ENCODE measurements at regions not wholly inside any gene's neighbourhood (a gene's known extent, or its start where the extent isn't known, plus 50 kb on each side); places are given as distances from the start of the nearest gene placed in this dataset.
"Not testable (repeated sequence)": the region's sequence is repeated elsewhere in the genome, so short reads cannot be mapped to it uniquely, and the experiment has no call there.

DNA sequence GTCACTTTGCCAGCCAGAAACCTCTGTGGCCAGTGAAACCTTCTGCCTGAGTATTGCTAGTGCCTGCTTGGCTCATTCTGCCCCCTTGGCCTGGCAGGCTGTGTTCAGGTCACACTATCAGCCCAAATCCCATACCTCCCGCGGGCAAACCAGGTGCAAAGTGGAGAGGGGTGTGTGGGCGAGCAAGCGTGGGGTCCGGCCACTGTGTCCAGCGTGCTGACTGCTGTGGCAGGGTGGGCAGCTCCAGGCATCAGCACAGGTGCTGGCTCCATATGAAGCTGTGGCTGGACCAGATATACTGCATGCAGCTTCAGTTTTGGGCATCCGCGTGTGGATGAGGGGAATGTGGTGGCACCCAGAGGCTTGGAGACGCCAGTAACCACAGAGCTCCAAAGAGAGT is 576.5 kb upstream of the EDIL3 start:
- no peak for FAIRE-seq

DNA sequence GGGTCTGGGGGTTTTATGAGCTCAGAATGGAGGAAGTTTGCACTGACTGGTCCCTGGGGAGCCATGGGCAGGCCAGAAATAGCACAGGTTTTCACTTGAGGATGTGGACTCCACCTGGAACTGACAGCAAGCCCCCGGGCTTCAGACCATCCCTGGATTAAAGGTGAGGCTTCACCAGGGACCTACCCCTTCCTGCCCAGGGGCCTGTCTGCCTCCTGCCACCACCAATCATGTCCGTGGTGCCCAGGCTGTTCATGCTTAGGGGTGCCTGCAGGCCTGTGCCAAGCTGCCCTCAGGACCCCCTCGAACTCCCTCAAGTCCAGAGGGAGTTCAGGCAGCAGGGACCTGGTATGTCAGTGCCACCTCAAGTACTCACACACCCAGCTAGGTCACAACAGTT is 577.2 kb upstream of the EDIL3 start:
- FAIRE-seq (no peak), DNase-seq (ENCODE audit: insufficient read length, low spot score) (no peak)

More for the DNA sequence above, 576.5 kb upstream of the EDIL3 start:
- no peak for DNase-seq (ENCODE audit: insufficient read length, low spot score)

DNA sequence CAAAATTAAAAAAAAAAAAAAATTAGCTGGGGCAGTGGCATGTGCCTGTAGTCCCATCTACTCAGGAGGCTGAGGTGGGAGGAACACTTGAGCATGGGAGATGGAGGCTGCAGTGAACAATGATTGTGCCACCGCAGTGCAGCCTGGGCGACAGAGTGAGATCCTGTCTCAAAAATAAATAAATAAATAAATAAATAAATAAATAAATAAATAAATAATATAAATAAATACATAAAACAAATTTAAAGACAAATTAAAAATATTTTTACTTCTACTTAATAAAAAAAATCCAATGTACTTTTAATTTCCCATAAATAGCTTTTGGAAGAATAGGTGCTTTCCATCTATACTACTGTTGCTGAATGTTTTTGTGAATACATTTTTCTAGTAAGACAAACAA is 598.4 kb upstream of the EDIL3 start:
- FAIRE-seq (no peak), DNase-seq (ENCODE audit: insufficient read length, low spot score) (no peak)

DNA sequence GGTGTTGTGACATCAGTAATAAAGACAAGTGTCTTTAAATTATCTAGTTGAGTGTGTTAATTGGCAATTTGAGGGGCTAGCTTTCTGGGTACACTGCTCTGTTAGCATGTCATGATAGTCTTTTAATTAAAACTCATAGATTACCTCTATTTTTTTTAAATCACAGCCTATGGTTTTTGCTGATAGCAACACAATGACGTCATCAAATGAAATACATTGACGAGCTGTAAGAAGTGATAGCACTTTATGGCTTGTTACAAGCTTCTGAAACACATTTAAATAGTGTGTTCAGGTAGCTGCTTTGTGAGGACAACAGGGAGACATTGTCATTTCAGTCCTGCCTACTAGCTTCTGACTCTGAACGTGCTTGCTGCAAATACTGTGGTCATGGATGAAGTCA is 600.5 kb upstream of the EDIL3 start:
- no peak for FAIRE-seq
- no peak for DNase-seq (ENCODE audit: insufficient read length, low spot score)

DNA sequence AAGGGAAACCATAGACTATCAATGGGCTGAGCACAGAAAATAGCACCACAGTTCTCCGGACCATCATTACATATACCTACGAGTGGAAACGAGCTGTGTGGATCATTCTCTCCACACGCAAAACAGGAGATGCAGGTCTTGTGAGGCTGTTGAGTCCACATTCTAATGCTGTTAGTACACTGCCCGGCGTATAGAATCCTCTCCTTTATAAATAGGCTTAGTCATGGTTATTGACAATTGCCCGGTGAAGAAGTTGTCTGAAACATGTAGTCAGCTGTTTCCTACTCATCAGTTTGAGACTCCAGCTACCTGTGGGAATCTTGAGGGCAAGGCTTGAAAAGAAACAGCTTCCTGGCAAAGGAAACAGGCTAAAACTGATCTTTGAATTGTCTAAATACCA is 602.0 kb upstream of the EDIL3 start:
- DNase-seq (ENCODE audit: insufficient read length, low spot score) (no peak), FAIRE-seq (no peak)

DNA sequence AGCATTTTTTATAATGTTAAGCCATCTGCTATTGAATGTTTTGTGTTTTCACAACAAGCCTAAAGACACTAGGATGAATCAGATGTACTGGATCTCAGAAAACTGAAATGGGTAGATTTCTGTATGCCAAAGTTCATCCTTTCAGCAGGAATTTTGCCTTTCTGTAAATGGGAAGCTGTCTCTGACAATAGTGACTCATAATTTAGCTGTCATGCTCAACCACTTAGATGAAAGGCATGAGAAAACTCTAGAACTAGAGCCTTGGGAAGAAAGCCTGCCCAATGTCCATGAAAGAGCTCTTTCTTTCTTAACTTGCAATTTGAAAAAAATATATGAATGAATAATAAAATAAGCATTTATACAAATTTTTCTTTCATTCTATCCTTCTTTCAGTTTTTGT is 616.0 kb upstream of the EDIL3 start:
- DNase-seq (ENCODE audit: insufficient read length, low spot score) (no peak), FAIRE-seq (no peak)

DNA sequence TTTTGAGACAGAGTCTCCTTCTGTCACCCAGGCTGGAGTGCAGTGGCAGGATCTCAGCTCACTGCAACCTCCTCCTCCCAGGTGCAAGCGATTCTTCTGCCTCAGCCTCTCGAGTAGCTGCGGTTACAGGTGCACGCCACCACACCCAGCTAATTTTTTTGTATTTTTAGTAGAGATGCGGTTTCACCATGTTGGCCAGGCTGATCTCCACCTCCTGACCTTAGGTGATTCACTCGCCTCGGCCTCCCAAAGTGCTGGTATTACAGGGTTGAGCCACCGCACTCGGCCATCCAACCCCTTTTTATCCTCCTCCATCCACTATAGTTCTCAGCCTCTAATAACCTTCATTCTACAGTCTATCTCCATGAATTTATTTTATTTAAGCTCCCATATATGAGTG is 617.3 kb upstream of the EDIL3 start:
- not testable (repeated sequence) for FAIRE-seq; DNase-seq (ENCODE audit: insufficient read length, low spot score)

DNA sequence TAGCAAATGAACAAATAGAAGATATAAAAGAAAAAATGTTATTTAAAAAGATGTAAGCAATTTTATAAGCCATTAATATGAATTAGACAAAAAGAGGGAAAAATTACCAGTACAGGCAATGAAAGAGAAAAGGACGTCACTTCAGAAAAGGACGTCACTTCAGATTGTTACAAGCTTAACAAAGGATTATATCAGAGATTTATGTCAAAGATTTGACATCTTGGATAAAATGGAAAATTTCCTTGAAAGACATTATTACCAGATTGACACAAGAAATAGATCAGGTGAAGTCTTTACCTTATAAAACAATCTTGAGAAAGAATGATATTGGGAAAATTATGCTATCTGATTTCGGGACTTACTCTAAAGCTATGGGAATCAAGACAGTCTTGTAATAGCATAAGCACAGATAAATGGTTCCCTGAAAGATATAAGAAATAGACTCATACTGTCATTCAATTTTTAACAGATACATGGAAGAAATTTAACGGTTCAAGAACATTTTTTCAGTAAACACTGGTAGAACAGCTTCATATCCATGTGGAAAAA is 625.4 kb upstream of the EDIL3 start:
- no peak for FAIRE-seq
- DNase-seq (ENCODE audit: insufficient read length, low spot score) = no peak

DNA sequence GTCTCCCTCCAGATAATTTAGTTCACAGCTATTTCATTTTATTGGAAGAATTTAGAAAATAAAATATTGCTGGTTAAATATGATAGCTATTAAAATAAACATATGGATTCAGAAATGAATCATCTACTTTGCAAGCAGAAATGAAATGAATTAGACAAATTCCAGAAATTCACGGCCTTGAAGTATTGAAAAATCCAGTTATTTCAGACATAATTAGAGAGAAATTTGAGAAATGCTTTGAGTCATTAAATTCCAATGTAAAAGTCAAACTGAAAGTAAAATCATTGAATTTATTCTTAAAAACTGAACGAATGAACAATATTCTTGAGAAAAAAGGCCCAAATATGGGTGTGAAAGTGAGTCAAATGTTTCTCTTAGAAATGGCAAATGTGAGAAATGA is 632.6 kb upstream of the EDIL3 start:
- no peak for FAIRE-seq
- DNase-seq (ENCODE audit: insufficient read length, low spot score) = no peak

DNA sequence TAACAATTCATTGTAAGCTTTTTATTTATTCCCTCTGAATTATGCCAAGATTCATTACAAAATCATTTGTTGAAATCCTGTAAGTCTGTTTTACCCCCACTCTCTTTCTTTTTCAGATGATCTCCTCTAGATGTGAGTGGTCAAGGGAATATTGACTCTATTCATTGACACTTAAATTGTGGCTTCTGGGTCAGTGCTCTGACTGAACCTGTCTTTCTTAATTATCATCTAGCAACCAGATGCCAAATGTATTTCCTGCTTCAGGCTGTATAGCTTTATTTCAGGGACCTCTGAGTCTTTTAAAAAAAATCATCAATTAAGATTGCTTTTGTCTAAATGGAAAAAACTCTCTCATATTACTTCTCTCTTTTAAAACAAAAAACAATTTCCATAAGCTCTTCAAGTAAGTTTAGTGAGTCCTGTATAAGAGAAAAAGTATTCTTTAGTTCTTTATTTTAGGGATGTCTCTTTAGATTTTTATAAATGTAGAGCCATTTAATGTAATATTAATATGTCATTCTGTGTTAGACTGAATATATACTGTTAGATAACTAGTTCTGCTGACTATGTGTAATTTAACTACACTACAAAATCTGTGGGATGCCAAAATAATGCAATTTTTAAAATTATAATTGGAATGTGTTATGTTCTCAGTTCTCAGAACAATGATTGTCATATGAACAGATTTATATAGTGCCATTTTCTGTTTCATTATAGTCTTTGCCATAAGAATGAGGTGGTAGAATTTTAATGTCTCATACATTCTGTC is 645.8 kb upstream of the EDIL3 start:
- DNase-seq (ENCODE audit: insufficient read length, low spot score) = no peak
- FAIRE-seq = no peak

DNA sequence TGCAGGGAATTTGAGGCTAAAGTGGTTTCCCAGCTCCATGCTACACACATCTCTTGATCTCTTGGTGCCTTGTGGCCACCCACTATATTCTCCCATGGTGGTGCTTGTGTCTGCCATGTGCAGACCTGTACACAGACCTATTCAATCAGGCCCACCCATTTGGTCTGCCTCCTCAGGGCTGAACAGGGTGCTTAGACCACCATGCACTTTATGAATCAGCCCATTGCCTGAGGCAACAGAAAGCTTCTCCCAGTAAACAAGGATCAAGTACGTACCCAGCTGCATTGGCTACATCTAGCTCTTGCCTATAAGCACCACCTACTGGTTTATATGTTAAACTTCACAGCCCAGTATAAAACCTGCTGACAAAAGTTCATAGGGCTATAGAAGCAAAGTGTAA is 664.3 kb upstream of the EDIL3 start:
- no peak for FAIRE-seq
- no peak for DNase-seq (ENCODE audit: insufficient read length, low spot score)

DNA sequence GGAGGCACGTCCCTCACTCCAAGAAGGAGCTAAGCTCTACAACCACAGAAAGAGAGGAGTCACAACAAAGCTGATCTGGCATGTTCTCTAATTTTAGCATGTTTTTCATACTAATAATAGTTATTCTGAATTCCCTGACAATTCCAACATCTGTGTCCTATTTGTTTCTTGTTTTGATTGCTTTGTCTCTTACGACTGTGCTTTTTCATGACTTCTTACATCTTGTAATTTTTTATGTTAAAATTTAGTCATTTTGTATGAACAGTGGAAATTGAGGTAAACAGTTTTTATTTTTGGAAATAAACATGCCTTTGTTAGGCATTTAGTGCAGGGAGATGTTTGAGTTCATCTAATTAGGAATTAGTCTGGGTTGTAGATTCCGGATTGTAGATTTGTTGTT is 668.1 kb upstream of the EDIL3 start:
- DNase-seq (ENCODE audit: insufficient read length, low spot score) (no peak), FAIRE-seq (no peak)

DNA sequence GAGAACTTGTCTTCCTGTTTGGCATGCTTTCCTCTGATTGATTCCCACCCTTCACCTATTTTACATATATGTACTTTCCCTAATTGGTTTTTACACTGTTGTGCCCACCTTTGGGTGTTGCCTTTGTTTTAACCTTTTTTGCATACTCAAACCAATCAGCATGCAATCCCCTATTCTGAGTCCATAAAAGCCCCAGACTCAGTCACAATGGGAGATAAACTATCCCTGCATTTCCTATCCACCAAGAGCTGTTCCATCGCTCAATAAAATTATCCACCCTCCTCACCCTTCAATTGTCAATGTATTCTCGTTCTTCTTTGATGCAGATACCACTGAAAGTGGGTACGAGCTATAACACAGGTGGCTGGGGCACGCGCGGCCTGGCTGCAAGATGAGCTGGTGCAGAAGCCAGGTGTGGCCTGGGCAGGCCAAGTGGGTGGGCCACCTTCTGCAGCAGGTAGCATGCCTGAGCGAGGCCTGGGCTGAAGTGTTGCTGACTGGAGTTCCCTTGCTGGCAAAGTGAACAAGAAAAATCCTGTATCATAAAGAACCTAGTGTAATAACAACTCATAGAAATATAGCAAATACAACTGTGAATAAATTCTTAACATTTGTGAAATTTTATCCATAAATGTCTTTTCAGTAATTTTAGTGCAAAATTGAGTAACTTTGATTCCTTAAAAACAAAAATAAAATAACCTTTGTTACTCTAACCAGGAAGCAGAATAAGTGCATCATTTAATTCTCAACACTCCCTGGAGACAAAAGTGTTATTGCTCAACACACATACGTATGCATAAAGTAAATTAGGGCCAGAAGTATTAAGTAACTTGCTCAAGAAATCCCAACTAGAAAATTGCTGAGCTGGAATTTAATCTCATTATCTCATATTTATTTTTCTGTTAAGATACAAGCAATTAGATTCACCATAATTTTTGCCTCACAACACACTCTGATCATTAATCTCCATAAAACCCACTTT is 685.3 kb upstream of the EDIL3 start:
- FAIRE-seq = no peak
- no peak for DNase-seq (ENCODE audit: insufficient read length, low spot score)

DNA sequence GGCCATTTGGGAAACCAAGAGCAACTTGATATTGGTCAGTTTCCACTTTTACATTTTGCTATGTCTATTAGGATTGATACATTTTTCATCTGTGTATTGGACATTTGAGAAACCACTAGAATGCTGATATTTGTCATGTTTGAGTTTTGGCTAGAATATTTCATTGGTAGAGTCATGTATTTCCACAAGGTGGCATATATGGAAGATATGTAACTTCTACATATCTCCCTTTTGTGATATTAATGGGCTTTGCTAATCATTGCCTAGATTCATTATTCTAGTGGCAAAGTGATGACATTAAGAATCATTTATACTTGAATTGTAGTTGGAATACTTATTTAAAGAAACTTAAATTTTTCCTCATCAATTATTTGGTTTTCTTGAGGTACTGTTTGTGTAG is 692.9 kb upstream of the EDIL3 start:
- DNase-seq (ENCODE audit: insufficient read length, low spot score) = no peak
- FAIRE-seq = no peak

DNA sequence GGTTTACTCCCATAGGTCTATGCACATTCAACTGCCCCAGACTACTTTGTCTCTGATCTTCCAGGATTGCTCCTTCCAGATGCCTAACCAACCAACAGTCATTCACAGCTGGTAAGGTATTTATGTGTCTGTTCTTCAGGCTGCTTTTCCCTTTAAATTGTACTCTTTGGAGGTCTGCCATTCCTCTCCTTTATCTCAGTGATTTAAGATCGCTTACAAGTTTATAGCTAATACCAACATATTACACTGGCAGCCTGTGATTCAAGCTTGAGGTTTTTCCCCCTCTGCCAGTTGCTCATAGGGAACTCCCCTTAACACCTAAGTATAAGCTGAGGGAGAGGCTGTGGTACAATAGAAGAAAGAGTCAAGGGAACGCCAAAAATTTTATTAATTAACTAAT is 711.7 kb upstream of the EDIL3 start:
- DNase-seq (ENCODE audit: insufficient read length, low spot score) (no peak), FAIRE-seq (no peak)

DNA sequence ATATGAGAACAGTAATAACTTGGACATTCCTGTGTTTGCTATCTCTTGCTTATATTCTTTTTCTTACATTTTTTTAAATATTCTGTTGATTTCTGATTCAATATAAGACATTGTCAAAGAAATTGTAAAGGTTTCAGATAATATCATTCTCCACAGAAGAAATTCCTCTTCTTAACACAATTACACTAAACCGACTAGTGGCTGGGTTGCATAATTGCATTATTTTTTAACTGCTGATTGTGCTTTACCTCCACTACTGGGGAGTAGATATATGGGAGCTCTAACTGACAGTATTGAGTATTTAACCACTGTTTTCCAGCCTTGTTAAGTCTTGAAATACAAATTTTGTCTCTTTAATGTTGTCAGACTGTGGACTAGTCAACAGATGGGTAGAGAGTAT is 723.8 kb upstream of the EDIL3 start:
- FAIRE-seq = no peak
- DNase-seq (ENCODE audit: insufficient read length, low spot score) = no peak

DNA sequence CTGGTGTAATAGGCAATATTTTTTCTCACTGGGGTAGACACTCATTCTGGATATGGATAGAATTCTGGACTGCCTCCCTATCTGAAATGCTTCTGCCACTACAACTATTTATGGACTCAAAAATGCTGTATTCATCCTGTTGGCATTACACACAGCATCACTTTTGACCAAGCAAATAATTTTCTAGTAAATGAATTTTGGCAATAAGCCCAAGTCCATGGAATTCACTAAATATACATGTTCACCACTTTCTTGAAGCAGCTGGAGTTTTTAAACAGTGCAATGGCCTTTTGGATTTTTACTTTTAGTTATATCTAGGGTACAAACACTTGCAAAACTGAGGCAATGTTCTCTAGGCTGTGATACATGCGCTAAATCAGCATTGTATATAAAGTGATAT is 724.9 kb upstream of the EDIL3 start:
- no peak for DNase-seq (ENCODE audit: insufficient read length, low spot score)
- FAIRE-seq = no peak

DNA sequence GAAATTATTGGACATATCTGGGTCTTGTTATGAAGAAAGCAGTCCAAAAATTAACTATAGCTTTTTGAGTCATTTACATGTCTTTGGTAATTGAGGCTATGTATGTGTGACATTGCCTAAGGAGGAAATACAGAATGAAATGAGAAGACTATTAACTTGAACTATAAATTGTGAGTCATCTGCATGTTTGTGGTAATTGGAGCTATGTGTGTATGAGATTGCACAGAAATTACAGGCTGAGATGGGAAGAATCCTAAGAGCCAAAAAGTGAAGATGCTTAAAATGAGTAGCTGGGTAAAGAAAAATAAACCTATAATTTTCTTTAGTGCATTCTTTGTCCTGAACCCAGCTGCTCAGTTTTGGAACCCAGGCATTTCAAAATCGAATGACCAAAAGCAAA is 747.6 kb upstream of the EDIL3 start:
- no peak for DNase-seq (ENCODE audit: insufficient read length, low spot score)
- FAIRE-seq = no peak

DNA sequence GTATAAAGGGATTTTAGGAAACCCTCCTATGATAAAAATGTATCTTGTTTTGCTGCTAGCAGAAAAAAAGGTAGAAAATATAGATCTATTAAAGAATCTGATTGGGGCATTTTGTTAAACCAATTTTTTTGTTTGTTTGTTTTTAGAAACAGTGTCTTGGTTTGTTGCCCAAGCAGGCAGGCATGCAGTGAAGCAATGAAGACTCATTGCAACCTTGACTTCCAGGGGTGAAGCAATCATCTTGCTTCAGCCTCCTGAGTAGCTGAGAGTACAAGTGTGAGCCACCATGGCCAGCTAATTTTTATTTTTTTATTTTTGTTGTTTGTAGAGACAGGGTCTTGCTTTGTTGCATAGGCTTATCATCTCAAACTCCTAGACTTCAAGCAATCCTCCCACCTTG is 755.8 kb upstream of the EDIL3 start:
- DNase-seq (ENCODE audit: insufficient read length, low spot score) = no peak
- no peak for FAIRE-seq

DNA sequence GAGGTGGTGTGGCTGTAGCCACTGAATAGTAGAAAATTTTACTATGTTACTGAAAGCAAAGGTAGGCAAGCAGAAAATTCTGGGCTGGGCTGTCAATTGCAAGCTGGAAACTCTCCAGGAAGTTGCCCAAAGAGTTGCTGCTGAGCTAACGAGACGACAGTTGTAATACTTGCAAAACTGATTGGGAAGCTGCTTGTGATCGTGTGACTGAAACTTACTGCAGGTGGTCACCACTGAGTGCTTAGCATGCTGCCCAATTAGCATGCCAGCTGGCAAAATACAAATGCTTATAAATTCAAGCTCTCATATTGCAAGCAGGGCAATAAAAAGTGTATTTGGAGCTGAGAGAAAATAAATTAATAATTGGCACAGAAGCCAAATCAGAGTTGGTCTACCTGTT is 758.5 kb upstream of the EDIL3 start:
- DNase-seq (ENCODE audit: insufficient read length, low spot score) (no peak), FAIRE-seq (no peak)

DNA sequence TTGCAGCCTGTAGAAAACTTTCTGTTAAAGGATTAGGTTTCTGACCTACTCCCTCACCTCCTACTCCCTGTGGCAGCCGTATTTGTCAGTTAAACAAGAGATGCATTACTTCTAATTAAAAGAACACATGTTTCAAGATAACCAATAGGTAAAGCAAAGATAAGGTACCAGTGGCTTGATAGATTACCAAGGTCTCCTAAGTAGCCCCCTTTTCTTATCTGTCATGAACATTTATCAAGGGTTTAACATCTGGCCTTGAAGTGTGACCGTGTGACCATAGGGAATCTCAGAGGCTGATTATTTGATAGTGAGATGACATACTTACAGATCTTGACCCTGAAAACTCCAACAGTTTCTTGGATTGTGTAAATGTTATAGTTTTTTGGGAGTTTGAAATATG is 764.0 kb upstream of the EDIL3 start:
- FAIRE-seq (no peak), DNase-seq (ENCODE audit: insufficient read length, low spot score) (no peak)

DNA sequence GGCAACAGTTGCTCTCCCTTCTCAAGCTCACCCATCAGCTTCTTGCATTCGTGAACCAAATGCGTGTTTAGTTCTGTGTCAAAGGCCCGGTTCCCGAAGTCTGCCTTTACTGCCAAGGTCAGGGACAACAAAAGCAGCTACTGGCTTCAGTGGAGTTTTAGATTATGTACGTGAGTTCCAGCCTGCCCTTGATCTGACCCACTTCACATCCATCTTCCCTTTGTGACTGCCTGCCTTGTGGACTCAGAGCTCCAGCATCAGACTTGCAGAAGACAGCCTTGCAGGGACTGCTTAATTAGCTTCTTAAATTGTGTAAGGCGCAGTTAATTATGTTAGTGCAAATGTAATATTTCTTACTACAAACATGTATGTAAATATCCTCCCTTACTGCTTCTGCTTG is 774.7 kb upstream of the EDIL3 start:
- no peak for DNase-seq (ENCODE audit: insufficient read length, low spot score)
- FAIRE-seq = no peak
